ENCODE measurements at regions not wholly inside any gene's neighbourhood (a gene's known extent, or its start where the extent isn't known, plus 50 kb on each side); places are given as distances from the start of the nearest gene placed in this dataset.

GRCh38 chr6:74096329-74096728, 400.3 kb downstream of the CD109 start:
- TF ChIP-seq TCF12 (IDR thresholded peaks at IDR 0.05; ENCODE audit: low read depth) (no peak), EGR1 (IDR thresholded peaks at IDR 0.05) (no peak), CEBPB (IDR thresholded peaks at IDR 0.05) (no peak), EP300 (IDR thresholded peaks at IDR 0.05; ENCODE audit: borderline replicate concordance) (no peak), CREB1 (IDR thresholded peaks at IDR 0.05; ENCODE audit: low read depth) (no peak), FOXM1 (IDR thresholded peaks at IDR 0.05; ENCODE audit: borderline replicate concordance, low read depth) (no peak), NFIC (IDR thresholded peaks at IDR 0.05) (no peak)
- TF ChIP-seq, protein P1, sequence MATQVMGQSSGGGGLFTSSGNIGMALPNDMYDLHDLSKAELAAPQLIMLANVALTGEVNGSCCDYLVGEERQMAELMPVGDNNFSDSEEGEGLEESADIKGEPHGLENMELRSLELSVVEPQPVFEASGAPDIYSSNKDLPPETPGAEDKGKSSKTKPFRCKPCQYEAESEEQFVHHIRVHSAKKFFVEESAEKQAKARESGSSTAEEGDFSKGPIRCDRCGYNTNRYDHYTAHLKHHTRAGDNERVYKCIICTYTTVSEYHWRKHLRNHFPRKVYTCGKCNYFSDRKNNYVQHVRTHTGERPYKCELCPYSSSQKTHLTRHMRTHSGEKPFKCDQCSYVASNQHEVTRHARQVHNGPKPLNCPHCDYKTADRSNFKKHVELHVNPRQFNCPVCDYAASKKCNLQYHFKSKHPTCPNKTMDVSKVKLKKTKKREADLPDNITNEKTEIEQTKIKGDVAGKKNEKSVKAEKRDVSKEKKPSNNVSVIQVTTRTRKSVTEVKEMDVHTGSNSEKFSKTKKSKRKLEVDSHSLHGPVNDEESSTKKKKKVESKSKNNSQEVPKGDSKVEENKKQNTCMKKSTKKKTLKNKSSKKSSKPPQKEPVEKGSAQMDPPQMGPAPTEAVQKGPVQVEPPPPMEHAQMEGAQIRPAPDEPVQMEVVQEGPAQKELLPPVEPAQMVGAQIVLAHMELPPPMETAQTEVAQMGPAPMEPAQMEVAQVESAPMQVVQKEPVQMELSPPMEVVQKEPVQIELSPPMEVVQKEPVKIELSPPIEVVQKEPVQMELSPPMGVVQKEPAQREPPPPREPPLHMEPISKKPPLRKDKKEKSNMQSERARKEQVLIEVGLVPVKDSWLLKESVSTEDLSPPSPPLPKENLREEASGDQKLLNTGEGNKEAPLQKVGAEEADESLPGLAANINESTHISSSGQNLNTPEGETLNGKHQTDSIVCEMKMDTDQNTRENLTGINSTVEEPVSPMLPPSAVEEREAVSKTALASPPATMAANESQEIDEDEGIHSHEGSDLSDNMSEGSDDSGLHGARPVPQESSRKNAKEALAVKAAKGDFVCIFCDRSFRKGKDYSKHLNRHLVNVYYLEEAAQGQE (IDR thresholded peaks at IDR 0.05; ENCODE audit: low read depth) = no peak

Measured in Ishikawa (cell line).